ENCODE measurements at regions not wholly inside any gene's neighbourhood (a gene's known extent, or its start where the extent isn't known, plus 50 kb on each side); places are given as distances from the start of the nearest gene placed in this dataset.
"Not testable (repeated sequence)": the region's sequence is repeated elsewhere in the genome, so short reads cannot be mapped to it uniquely, and the experiment has no call there.

GRCh38 chr5:52017567-52017966 lies 634.3 kb downstream of the ISL1 start:
- no peak for DNase-seq

- DNase-seq: no peak
Measured at GRCh38 chr5:52024359-52024758, 641.1 kb downstream of the ISL1 start.

- not testable (repeated sequence) for DNase-seq
Measured at GRCh38 chr5:52029836-52030235, 646.6 kb downstream of the ISL1 start.

GRCh38 chr5:52041842-52042241 lies 658.6 kb downstream of the ISL1 start:
- DNase-seq: no peak

GRCh38 chr5:52043137-52043536 lies 659.9 kb downstream of the ISL1 start:
- no peak for DNase-seq

- DNase-seq: no peak
Measured at GRCh38 chr5:52043543-52043942, 660.3 kb downstream of the ISL1 start.

- DNase-seq: no peak
Measured at GRCh38 chr5:52051759-52052158, 668.5 kb downstream of the ISL1 start.

- DNase-seq: no peak
Measured at GRCh38 chr5:52063186-52063585, 679.9 kb downstream of the ISL1 start.

- DNase-seq: no peak
Measured at GRCh38 chr5:52065182-52065581, 681.9 kb downstream of the ISL1 start.

- DNase-seq: no peak
Measured at GRCh38 chr5:52069997-52070396, 686.7 kb downstream of the ISL1 start.

GRCh38 chr5:52073993-52074689 lies 690.9 kb downstream of the ISL1 start:
- DNase-seq: no peak

- no peak for DNase-seq
Measured at GRCh38 chr5:52077941-52078815, 694.9 kb downstream of the ISL1 start.

- not testable (repeated sequence) for DNase-seq
Measured at GRCh38 chr5:52102311-52102710, 685.4 kb upstream of the ITGA1 start.

- DNase-seq: no peak
Measured at GRCh38 chr5:52107210-52107905, 680.4 kb upstream of the ITGA1 start.

GRCh38 chr5:52119768-52120167 lies 667.9 kb upstream of the ITGA1 start:
- no peak for DNase-seq

- no peak for DNase-seq
Measured at GRCh38 chr5:52132053-52132452, 655.7 kb upstream of the ITGA1 start.

- no peak for DNase-seq
Measured at GRCh38 chr5:52134013-52134650, 653.6 kb upstream of the ITGA1 start.

- DNase-seq: no peak
Measured at GRCh38 chr5:52139888-52140615, 647.7 kb upstream of the ITGA1 start.

- no peak for DNase-seq
Measured at GRCh38 chr5:52148679-52149078, 639.0 kb upstream of the ITGA1 start.

GRCh38 chr5:52150501-52150900 lies 637.2 kb upstream of the ITGA1 start:
- no peak for DNase-seq

GRCh38 chr5:52156809-52157208 lies 630.9 kb upstream of the ITGA1 start:
- DNase-seq: not testable (repeated sequence)

- not testable (repeated sequence) for DNase-seq
Measured at GRCh38 chr5:52165806-52166205, 621.9 kb upstream of the ITGA1 start.
